Gastroesophageal sphincter (tissue), 3 donors: ENCODE measurements at regions not wholly inside any gene's neighbourhood (a gene's known extent, or its start where the extent isn't known, plus 50 kb on each side); places are given as distances from the start of the nearest gene placed in this dataset.

Experiments used
- CTCF ChIP-seq, 4 experiments: fragments of 200-600 bp in 2 of 4; fragments of 450-650 bp in 2 of 4; sonication (generic) in 1 of 4; IDR thresholded peaks; one replicate each; pipeline ENCODE4 v1.5.1; 2017 to 2019; ENCODE audit warnings: antibody characterized with exemption in 4 of 4, mild to moderate bottlenecking in 2 of 4, moderate library complexity in 2 of 4
- POLR2A ChIP-seq, 2 donors: fragments of 450-650 bp; IDR thresholded peaks; one replicate each; pipeline ENCODE4 v1.6.1; 2017; ENCODE audit warnings: antibody characterized with exemption in 2 of 2, mild to moderate bottlenecking in 2 of 2, moderate library complexity in 1 of 2

- TF ChIP-seq CTCF (IDR thresholded peaks at IDR 0.05) (no peak), POLR2A (IDR thresholded peaks at IDR 0.05) (no peak)
These were observed 106.5 kb downstream of the RPS24 start for GRCh38 chr10:78140066-78140630.
